Fibroblast of lung (primary cell): ENCODE measurements at regions not wholly inside any gene's neighbourhood (a gene's known extent, or its start where the extent isn't known, plus 50 kb on each side); places are given as distances from the start of the nearest gene placed in this dataset.

Experiments
- DNase-seq, 2 donors: peaks; one replicate each; pipeline versions ENCODE4 v3.0.0 to v3.0.0-alpha.2; 2010; ENCODE audit warnings: low read depth in 2 of 2
- H2AFZ ChIP-seq: 2 replicates; pipeline ENCODE4 v1.5.1; 2012; ENCODE audit warnings: low read length, control low read depth, inconsistent platforms
- H3K27ac ChIP-seq: 2 replicates; pipeline ENCODE4 v1.5.1; 2011; ENCODE audit warnings: low read length, control low read depth; ENCODE audit not compliant: insufficient read depth
- H3K27me3 ChIP-seq: 2 replicates; pipeline ENCODE4 v1.5.1; 2011; ENCODE audit warnings: mild to moderate bottlenecking, low read length; ENCODE audit not compliant: control insufficient read depth, insufficient read depth
- H3K36me3 ChIP-seq: 2 replicates; pipeline ENCODE4 v1.5.1; 2011; ENCODE audit warnings: low read length; ENCODE audit not compliant: control insufficient read depth, insufficient read depth
- H3K4me1 ChIP-seq: 2 replicates; pipeline ENCODE4 v1.5.1; 2011; ENCODE audit warnings: low read length; ENCODE audit not compliant: control insufficient read depth, insufficient read depth; ENCODE audit errors: extremely low read depth
- H3K4me2 ChIP-seq: 2 replicates; pipeline ENCODE4 v1.5.1; 2011; ENCODE audit warnings: low read length, control low read depth; ENCODE audit not compliant: insufficient read depth; ENCODE audit errors: extremely low read depth
- H3K4me3 ChIP-seq, 4 experiments: fragments of 200-600 bp in 1 of 4; sonication (generic) in 1 of 4; replicated peaks in 1 of 4; 2 replicates each; pipeline ENCODE4 v1.5.1; 2011 to 2016; ENCODE audit warnings: low read length in 4 of 4, low read depth in 3 of 4, mild to moderate bottlenecking in 3 of 4, control low read depth in 2 of 4, inconsistent platforms in 1 of 4, mixed read lengths in 1 of 4; ENCODE audit not compliant: insufficient read depth in 1 of 4; ENCODE audit errors: control extremely low read depth in 1 of 4
- H3K79me2 ChIP-seq: 2 replicates; pipeline ENCODE4 v1.5.1; 2012; ENCODE audit warnings: mild to moderate bottlenecking, low read length, inconsistent platforms; ENCODE audit not compliant: control insufficient read depth, insufficient read depth
- H3K9ac ChIP-seq: 2 replicates; pipeline ENCODE4 v1.5.1; 2011; ENCODE audit warnings: mild to moderate bottlenecking, low read length, control low read depth; ENCODE audit not compliant: insufficient read depth
- H3K9me3 ChIP-seq: 2 replicates; pipeline ENCODE4 v1.5.1; 2012; ENCODE audit warnings: low read depth, low read length; ENCODE audit not compliant: control insufficient read depth, insufficient read depth
- H4K20me1 ChIP-seq: 2 replicates; pipeline ENCODE4 v1.5.1; 2011; ENCODE audit warnings: low read length; ENCODE audit not compliant: control insufficient read depth, insufficient read depth; ENCODE audit errors: extremely low read depth
- EZH2 ChIP-seq: IDR thresholded peaks from 2 replicates; pipeline ENCODE4 v1.5.1; 2012; ENCODE audit warnings: low read length, control low read depth, mild to moderate bottlenecking; ENCODE audit errors: missing control alignments
- TF ChIP-seq, protein P1 (sequence below), 2 donors: IDR thresholded peaks in 1 of 2; conservative IDR thresholded peaks in 1 of 2; 1 replicate in 1 of 2; 2 replicates in 1 of 2; pipeline ENCODE4 v1.5.1; 2011 to 2012; ENCODE audit warnings: low read length in 2 of 2, control low read depth in 1 of 2, inconsistent platforms in 1 of 2, low read depth in 1 of 2, mild to moderate bottlenecking in 1 of 2

- no peak for DNase-seq
- no peaks in the 10 kb centered on the region for H3K36me3 ChIP-seq
- no peak for TF ChIP-seq EZH2
- TF ChIP-seq, protein P1, sequence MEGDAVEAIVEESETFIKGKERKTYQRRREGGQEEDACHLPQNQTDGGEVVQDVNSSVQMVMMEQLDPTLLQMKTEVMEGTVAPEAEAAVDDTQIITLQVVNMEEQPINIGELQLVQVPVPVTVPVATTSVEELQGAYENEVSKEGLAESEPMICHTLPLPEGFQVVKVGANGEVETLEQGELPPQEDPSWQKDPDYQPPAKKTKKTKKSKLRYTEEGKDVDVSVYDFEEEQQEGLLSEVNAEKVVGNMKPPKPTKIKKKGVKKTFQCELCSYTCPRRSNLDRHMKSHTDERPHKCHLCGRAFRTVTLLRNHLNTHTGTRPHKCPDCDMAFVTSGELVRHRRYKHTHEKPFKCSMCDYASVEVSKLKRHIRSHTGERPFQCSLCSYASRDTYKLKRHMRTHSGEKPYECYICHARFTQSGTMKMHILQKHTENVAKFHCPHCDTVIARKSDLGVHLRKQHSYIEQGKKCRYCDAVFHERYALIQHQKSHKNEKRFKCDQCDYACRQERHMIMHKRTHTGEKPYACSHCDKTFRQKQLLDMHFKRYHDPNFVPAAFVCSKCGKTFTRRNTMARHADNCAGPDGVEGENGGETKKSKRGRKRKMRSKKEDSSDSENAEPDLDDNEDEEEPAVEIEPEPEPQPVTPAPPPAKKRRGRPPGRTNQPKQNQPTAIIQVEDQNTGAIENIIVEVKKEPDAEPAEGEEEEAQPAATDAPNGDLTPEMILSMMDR (conservative IDR thresholded peaks at IDR 0.05 in 1 of 2, IDR thresholded peaks at IDR 0.05 in 1 of 2; ENCODE audit: low read depth in 1 of 2, low read length in 2 of 2) = no peak
- H2AFZ ChIP-seq = no peak overlapping the region
- H3K9ac ChIP-seq = no peak overlapping the region
- no peak overlapping the region for H3K4me2 ChIP-seq
- H3K4me3 ChIP-seq = no peak overlapping the region
- H3K27ac ChIP-seq = no peak overlapping the region
- H3K79me2 ChIP-seq = no peaks in the 10 kb centered on the region
- H3K27me3 ChIP-seq = no peaks in the 10 kb centered on the region
- no peaks in the 10 kb centered on the region for H4K20me1 ChIP-seq
- no peaks in the 10 kb centered on the region for H3K9me3 ChIP-seq
- no peaks in the 10 kb centered on the region for H3K4me1 ChIP-seq
Measured at GRCh38 chr4:13947921-13948320, 320.4 kb upstream of the BOD1L1 start.

- Histone ChIP-seq H3K36me3 (no peaks in the 10 kb centered on the region), H3K9ac (no peak overlapping the region), H3K9me3 (no peaks in the 10 kb centered on the region), H2AFZ (no peak overlapping the region), H3K79me2 (no peaks in the 10 kb centered on the region), H3K4me1 (no peaks in the 10 kb centered on the region), H3K27ac (no peak overlapping the region), H3K4me2 (no peak overlapping the region), H3K4me3 (no peak overlapping the region), H3K27me3 (no peaks in the 10 kb centered on the region), H4K20me1 (no peaks in the 10 kb centered on the region)
- no peak for DNase-seq
- TF ChIP-seq, protein P1 (conservative IDR thresholded peaks at IDR 0.05 in 1 of 2, IDR thresholded peaks at IDR 0.05 in 1 of 2; ENCODE audit: low read depth in 1 of 2, low read length in 2 of 2) = no peak
- no peak for TF ChIP-seq EZH2
Measured at GRCh38 chr4:13950491-13950890, 323.0 kb upstream of the BOD1L1 start.

- no peak overlapping the region for H3K9ac ChIP-seq
- no peak overlapping the region for H3K4me3 ChIP-seq
- H3K9me3 ChIP-seq = no peaks in the 10 kb centered on the region
- H3K4me1 ChIP-seq = no peaks in the 10 kb centered on the region
- no peak for DNase-seq
- no peak overlapping the region for H3K4me2 ChIP-seq
- TF ChIP-seq EZH2 = no peak
- TF ChIP-seq, protein P1 (conservative IDR thresholded peaks at IDR 0.05 in 1 of 2, IDR thresholded peaks at IDR 0.05 in 1 of 2; ENCODE audit: low read depth in 1 of 2, low read length in 2 of 2) = no peak
- H3K27ac ChIP-seq = no peak overlapping the region
- no peaks in the 10 kb centered on the region for H3K79me2 ChIP-seq
- no peak overlapping the region for H2AFZ ChIP-seq
- H3K36me3 ChIP-seq = no peaks in the 10 kb centered on the region
- H3K27me3 ChIP-seq = no peaks in the 10 kb centered on the region
- H4K20me1 ChIP-seq = no peaks in the 10 kb centered on the region
Measured at GRCh38 chr4:13953083-13953482, 325.6 kb upstream of the BOD1L1 start.
